HEK293 (cell line): ENCODE measurements at regions not wholly inside any gene's neighbourhood (a gene's known extent, or its start where the extent isn't known, plus 50 kb on each side); places are given as distances from the start of the nearest gene placed in this dataset.

Experiments used
- CTCF ChIP-seq: fragments of 450-650 bp; formaldehyde crosslinking; IDR thresholded peaks from 2 replicates; pipeline ENCODE4 v1.5.1; 2016; ENCODE audit warnings: missing biosample characterization, missing genetic modification characterization
- RBAK ChIP-seq: fragments of 450-650 bp; formaldehyde crosslinking; IDR thresholded peaks from 2 replicates; pipeline ENCODE4 v1.5.1; 2016; ENCODE audit warnings: missing biosample characterization, missing genetic modification characterization
- ZBTB17 ChIP-seq: fragments of 450-650 bp; formaldehyde crosslinking; IDR thresholded peaks from 2 replicates; pipeline ENCODE4 v1.5.1; 2016; ENCODE audit warnings: missing biosample characterization, missing genetic modification characterization
- ZEB2 ChIP-seq: fragments of 450-650 bp; formaldehyde crosslinking; IDR thresholded peaks from 2 replicates; pipeline ENCODE4 v1.5.1; 2016; ENCODE audit warnings: missing biosample characterization, missing genetic modification characterization
- ZNF549 ChIP-seq: fragments of 450-650 bp; IDR thresholded peaks from 2 replicates; pipeline ENCODE4 v1.5.1; 2018; ENCODE audit warnings: missing biosample characterization, missing genetic modification characterization, mild to moderate bottlenecking, inconsistent platforms, moderate library complexity
- ZNF843 ChIP-seq: fragments of 450-650 bp; formaldehyde crosslinking; IDR thresholded peaks from 2 replicates; pipeline ENCODE4 v1.5.1; 2016; ENCODE audit warnings: missing biosample characterization, missing genetic modification characterization
- TF ChIP-seq, protein P1 (sequence below): fragments of 450-650 bp; formaldehyde crosslinking; IDR thresholded peaks from 2 replicates; pipeline ENCODE4 v1.5.1; 2016; ENCODE audit warnings: missing biosample characterization, missing genetic modification characterization
- TF ChIP-seq, protein P2 (sequence below): fragments of 450-650 bp; formaldehyde crosslinking; IDR thresholded peaks from 2 replicates; pipeline ENCODE4 v1.5.1; 2016; ENCODE audit warnings: missing biosample characterization, missing genetic modification characterization, borderline replicate concordance

DNA sequence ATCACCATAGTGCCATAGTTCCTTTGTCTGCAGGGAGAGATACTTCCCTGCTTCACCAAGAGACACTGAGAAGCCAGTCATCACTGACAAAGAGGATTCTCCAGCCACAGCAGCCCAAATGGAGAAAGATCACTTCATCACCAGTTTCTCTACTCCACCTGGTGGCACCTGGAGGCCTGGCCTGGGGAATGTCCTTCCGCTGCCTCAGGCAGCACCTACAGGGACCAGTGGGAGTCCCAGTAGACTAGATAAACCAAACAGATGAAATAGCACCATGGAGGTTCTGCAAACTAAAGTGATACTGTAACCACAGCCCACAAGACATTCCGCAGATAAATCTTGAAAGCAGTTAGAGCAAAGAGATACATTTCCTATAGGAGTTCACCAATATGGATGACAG lies 266.5 kb downstream of the C6orf118 start:
- TF ChIP-seq, protein P1, sequence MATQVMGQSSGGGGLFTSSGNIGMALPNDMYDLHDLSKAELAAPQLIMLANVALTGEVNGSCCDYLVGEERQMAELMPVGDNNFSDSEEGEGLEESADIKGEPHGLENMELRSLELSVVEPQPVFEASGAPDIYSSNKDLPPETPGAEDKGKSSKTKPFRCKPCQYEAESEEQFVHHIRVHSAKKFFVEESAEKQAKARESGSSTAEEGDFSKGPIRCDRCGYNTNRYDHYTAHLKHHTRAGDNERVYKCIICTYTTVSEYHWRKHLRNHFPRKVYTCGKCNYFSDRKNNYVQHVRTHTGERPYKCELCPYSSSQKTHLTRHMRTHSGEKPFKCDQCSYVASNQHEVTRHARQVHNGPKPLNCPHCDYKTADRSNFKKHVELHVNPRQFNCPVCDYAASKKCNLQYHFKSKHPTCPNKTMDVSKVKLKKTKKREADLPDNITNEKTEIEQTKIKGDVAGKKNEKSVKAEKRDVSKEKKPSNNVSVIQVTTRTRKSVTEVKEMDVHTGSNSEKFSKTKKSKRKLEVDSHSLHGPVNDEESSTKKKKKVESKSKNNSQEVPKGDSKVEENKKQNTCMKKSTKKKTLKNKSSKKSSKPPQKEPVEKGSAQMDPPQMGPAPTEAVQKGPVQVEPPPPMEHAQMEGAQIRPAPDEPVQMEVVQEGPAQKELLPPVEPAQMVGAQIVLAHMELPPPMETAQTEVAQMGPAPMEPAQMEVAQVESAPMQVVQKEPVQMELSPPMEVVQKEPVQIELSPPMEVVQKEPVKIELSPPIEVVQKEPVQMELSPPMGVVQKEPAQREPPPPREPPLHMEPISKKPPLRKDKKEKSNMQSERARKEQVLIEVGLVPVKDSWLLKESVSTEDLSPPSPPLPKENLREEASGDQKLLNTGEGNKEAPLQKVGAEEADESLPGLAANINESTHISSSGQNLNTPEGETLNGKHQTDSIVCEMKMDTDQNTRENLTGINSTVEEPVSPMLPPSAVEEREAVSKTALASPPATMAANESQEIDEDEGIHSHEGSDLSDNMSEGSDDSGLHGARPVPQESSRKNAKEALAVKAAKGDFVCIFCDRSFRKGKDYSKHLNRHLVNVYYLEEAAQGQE (tag by site-specific recombination), result no peak
- TF ChIP-seq, protein P2, sequence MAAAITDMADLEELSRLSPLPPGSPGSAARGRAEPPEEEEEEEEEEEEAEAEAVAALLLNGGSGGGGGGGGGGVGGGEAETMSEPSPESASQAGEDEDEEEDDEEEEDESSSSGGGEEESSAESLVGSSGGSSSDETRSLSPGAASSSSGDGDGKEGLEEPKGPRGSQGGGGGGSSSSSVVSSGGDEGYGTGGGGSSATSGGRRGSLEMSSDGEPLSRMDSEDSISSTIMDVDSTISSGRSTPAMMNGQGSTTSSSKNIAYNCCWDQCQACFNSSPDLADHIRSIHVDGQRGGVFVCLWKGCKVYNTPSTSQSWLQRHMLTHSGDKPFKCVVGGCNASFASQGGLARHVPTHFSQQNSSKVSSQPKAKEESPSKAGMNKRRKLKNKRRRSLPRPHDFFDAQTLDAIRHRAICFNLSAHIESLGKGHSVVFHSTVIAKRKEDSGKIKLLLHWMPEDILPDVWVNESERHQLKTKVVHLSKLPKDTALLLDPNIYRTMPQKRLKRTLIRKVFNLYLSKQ, result no peak
- TF ChIP-seq CTCF (tag by site-specific recombination) (no peak), ZNF549 (tag by site-specific recombination) (no peak), ZBTB17 (tag by site-specific recombination) (no peak), ZNF843 (no peak), RBAK (tag by site-specific recombination) (no peak), ZEB2 (tag by site-specific recombination) (no peak)
